ENCODE measurements at regions not wholly inside any gene's neighbourhood (a gene's known extent, or its start where the extent isn't known, plus 50 kb on each side); places are given as distances from the start of the nearest gene placed in this dataset.

GRCh38 chr9:659286-659685 lies 182.2 kb upstream of the DMRT1 start:
- no peaks in the 10 kb centered on the region for H3K4me1 ChIP-seq
- H3K36me3 ChIP-seq: no peaks in the 10 kb centered on the region
- no peak for DNase-seq
- no peak overlapping the region for H3K4me3 ChIP-seq (ENCODE audit: low read depth, low read length)
- TF ChIP-seq CTCF (IDR thresholded peaks at IDR 0.05; ENCODE audit: low read depth, low read length): no peak
- H3K9me3 ChIP-seq: no peaks in the 10 kb centered on the region
- H3K27me3 ChIP-seq: no peaks in the 10 kb centered on the region

DNA sequence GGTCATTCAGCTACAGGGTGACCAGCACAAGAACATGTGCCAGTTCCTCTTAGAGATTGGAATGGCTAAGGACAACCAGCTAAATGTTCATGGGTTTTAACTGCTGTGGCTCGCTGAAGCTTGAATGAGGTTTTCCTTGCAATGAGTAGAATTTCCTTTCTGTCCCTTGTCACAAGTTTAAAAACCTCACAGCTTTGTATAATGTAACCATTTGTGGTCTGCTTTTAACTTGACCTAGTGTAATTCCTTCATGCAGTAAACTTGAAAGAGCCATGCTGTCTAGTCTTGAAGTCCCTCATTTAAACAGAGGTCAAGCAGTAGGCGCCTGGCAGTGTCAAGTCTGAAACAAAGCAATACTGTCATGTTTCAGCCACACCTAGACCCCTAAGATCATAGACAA lies 181.3 kb upstream of the DMRT1 start:
- Histone ChIP-seq H3K27me3 (no peaks in the 10 kb centered on the region), H3K9me3 (no peaks in the 10 kb centered on the region), H3K36me3 (no peaks in the 10 kb centered on the region), H3K4me3 (ENCODE audit: low read depth, low read length) (no peak overlapping the region), H3K4me1 (no peaks in the 10 kb centered on the region)
- no peak for DNase-seq
- TF ChIP-seq CTCF (IDR thresholded peaks at IDR 0.05; ENCODE audit: low read depth, low read length): no peak

- Histone ChIP-seq H3K36me3 (no peaks in the 10 kb centered on the region), H3K27me3 (no peaks in the 10 kb centered on the region), H3K4me1 (no peaks in the 10 kb centered on the region), H3K9me3 (no peaks in the 10 kb centered on the region), H3K4me3 (ENCODE audit: low read depth, low read length) (no peak overlapping the region)
- DNase-seq: no peak
- no peak for TF ChIP-seq CTCF (IDR thresholded peaks at IDR 0.05; ENCODE audit: low read depth, low read length)
Observed at GRCh38 chr9:663541-663940, 178.0 kb upstream of the DMRT1 start.

DNA sequence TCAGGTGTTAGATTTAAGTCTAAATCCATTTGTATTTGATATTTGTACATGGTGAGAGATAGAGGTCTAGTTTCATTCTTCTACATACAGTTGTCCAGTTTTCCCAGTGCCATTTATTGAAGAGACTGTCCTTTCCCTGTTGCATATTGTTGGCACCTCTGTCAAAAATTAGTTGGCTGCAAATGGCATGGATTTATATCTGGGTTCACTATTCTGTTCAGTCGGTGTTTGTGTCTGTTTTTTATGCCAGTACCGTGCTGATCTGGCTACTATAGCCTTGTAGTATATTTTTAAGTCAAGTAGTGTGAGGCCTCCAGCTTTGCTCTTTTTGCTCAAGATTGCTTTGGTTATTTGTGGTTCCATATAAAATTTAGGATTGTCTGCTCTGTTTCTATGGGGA lies 176.2 kb upstream of the DMRT1 start:
- H3K9me3 ChIP-seq: no peaks in the 10 kb centered on the region
- no peak overlapping the region for H3K4me3 ChIP-seq (ENCODE audit: low read depth, low read length)
- TF ChIP-seq CTCF (IDR thresholded peaks at IDR 0.05; ENCODE audit: low read depth, low read length): no peak
- no peaks in the 10 kb centered on the region for H3K27me3 ChIP-seq
- no peak for DNase-seq
- no peaks in the 10 kb centered on the region for H3K4me1 ChIP-seq
- H3K36me3 ChIP-seq: no peaks in the 10 kb centered on the region

DNA sequence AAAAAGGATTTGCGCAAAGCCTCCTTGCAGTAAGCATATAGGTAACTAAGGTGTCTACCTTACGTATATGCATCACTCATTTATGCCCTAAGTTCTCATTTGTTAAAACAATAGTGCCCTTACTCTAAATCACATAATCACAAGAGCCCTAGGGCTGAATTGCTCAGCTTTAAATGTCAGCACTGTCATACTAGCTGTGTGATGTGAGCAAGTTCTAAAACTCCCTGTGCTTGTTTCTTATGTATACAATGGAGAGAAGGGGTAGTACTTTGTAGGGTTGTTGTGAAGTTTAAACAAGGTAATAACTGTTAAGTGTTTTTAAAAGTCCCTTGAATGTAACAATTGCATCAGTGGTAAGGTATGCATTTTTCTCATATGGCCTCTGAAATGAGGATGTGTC lies 169.5 kb upstream of the DMRT1 start:
- DNase-seq: no peak
- Histone ChIP-seq H3K4me1 (no peaks in the 10 kb centered on the region), H3K9me3 (no peaks in the 10 kb centered on the region), H3K36me3 (no peaks in the 10 kb centered on the region), H3K27me3 (no peaks in the 10 kb centered on the region), H3K4me3 (ENCODE audit: low read depth, low read length) (no peak overlapping the region)
- no peak for TF ChIP-seq CTCF (IDR thresholded peaks at IDR 0.05; ENCODE audit: low read depth, low read length)

GRCh38 chr9:672851-673250 lies 168.6 kb upstream of the DMRT1 start:
- Histone ChIP-seq H3K4me1 (no peaks in the 10 kb centered on the region), H3K27me3 (no peaks in the 10 kb centered on the region), H3K9me3 (no peaks in the 10 kb centered on the region), H3K36me3 (no peaks in the 10 kb centered on the region), H3K4me3 (ENCODE audit: low read depth, low read length) (no peak overlapping the region)
- no peak for DNase-seq
- no peak for TF ChIP-seq CTCF (IDR thresholded peaks at IDR 0.05; ENCODE audit: low read depth, low read length)
